Right lobe of liver (tissue), 6 donors: ENCODE measurements at regions not wholly inside any gene's neighbourhood (a gene's known extent, or its start where the extent isn't known, plus 50 kb on each side); places are given as distances from the start of the nearest gene placed in this dataset.

Experiments used
- ATAC-seq, 4 donors: fragments of 200-7000 bp; cut with Tn5 transposase; one replicate each; pipeline ENCODE4 v1.9.1; 2020; ENCODE audit warnings: mild to moderate bottlenecking in 4 of 4, moderate library complexity in 4 of 4
- DNase-seq, 3 donors: peaks; one replicate each; pipeline ENCODE4 v3.0.0-alpha.2; 2020
- H3K27ac ChIP-seq, 3 donors: fragments of 200-600 bp; one replicate each; pipeline ENCODE4 v1.8.0; 2022
- H3K27me3 ChIP-seq, 2 donors: fragments of 200-600 bp; one replicate each; pipeline ENCODE4 v1.8.0; 2022
- H3K36me3 ChIP-seq, 4 donors: fragments of 200-600 bp; sonication (generic) in 1 of 4; one replicate each; pipeline versions ENCODE4 v1.5.1 to v1.8.0; 2017 to 2022; ENCODE audit warnings: control low read depth in 1 of 4
- H3K4me1 ChIP-seq, 4 donors: fragments of 200-600 bp; sonication (generic) in 1 of 4; one replicate each; pipeline versions ENCODE4 v1.5.1 to v1.8.0; 2017 to 2022; ENCODE audit warnings: control low read depth in 1 of 4
- H3K4me3 ChIP-seq, 3 donors: fragments of 200-600 bp; one replicate each; pipeline ENCODE4 v1.8.0; 2022
- H3K9me3 ChIP-seq, 4 donors: fragments of 200-600 bp; sonication (generic) in 1 of 4; one replicate each; pipeline versions ENCODE4 v1.5.1 to v1.8.0; 2017 to 2022; ENCODE audit warnings: control low read depth in 1 of 4
- CTCF ChIP-seq, 4 donors: fragments of 200-600 bp in 3 of 4; fragments of 450-650 bp in 1 of 4; IDR thresholded peaks; one replicate each; pipeline versions ENCODE4 v1.5.1 to v1.8.0; 2016 to 2022; ENCODE audit warnings: antibody characterized with exemption in 4 of 4, mild to moderate bottlenecking in 2 of 4
- POLR2A ChIP-seq: fragments of 450-650 bp; IDR thresholded peaks from one replicate; pipeline ENCODE4 v1.6.1; 2017; ENCODE audit warnings: antibody characterized with exemption, mild to moderate bottlenecking
- WGBS: methylation state at CpG from one replicate; pipeline ENCODE4 v1.1.6; 2018; ENCODE audit warnings: low coverage, low lambda C conversion rate; ENCODE audit not compliant: insufficient coverage; ENCODE audit errors: missing lambda C conversion rate; 5-methylcytosine and 5-hydroxymethylcytosine counted together
- intact Hi-C, 2 donors: fragments of 100-400 bp; cut with DNase I; formaldehyde crosslinking; loops; one replicate each; pipeline versions ENCODE4 v1.11.2 to v1.14.1; 2022
- donor health status: DM: no; HTN: yes; CAD: no.
- donor health status: DM: no; HTN: no; CAD: no.
- donor health status: DM: no; HTN: no; CAD: no.
- donor health status: DM: no; HTN: yes; CAD: no.
- donor health status: DM: no; HTN: yes; CAD: no.

GRCh38 chr11:29781268-29781667, 235.6 kb downstream of the KCNA4 start:
- Histone ChIP-seq H3K9me3 (no peaks in the 10 kb centered on the region), H3K4me1 (no peaks in the 10 kb centered on the region), H3K4me3 (no peak overlapping the region), H3K36me3 (no peaks in the 10 kb centered on the region), H3K27me3 (no peaks in the 10 kb centered on the region), H3K27ac (no peak overlapping the region)
- ATAC-seq (no peak), DNase-seq (no peak)
- intact Hi-C loops: no loop called here
- 20% methylated on average over 1 of the region's 1 CpG for WGBS
- no peak for TF ChIP-seq CTCF (IDR thresholded peaks at IDR 0.05)

- Histone ChIP-seq H3K4me1 (no peaks in the 10 kb centered on the region), H3K27ac (no peak overlapping the region), H3K36me3 (no peaks in the 10 kb centered on the region), H3K27me3 (no peaks in the 10 kb centered on the region), H3K4me3 (no peak overlapping the region), H3K9me3 (no peaks in the 10 kb centered on the region)
- intact Hi-C loops: no loop called here
- ATAC-seq (no peak), DNase-seq (no peak)
- TF ChIP-seq POLR2A: no peak
- TF ChIP-seq CTCF (IDR thresholded peaks at IDR 0.05): no peak
- WGBS: 69% methylated on average over 7 of the region's 7 CpGs
These were observed 236.1 kb downstream of the KCNA4 start for GRCh38 chr11:29780756-29781155.

- intact Hi-C loops: no loop called here
- Histone ChIP-seq H3K27ac (no peak overlapping the region), H3K9me3 (no peaks in the 10 kb centered on the region), H3K27me3 (no peaks in the 10 kb centered on the region), H3K36me3 (no peaks in the 10 kb centered on the region), H3K4me3 (no peak overlapping the region), H3K4me1 (no peaks in the 10 kb centered on the region)
- TF ChIP-seq CTCF (IDR thresholded peaks at IDR 0.05) (no peak), POLR2A (no peak)
- ATAC-seq: peak in 1 of 4 donors; percentile 70
- 60% methylated on average over 4 of the region's 4 CpGs for WGBS
- DNase-seq: no peak
These were observed 243.1 kb downstream of the KCNA4 start for GRCh38 chr11:29773656-29774264.

GRCh38 chr11:29756871-29757270, 260.0 kb downstream of the KCNA4 start:
- intact Hi-C loops: no loop called here
- DNase-seq (no peak), ATAC-seq (no peak)
- Histone ChIP-seq H3K9me3 (no peaks in the 10 kb centered on the region), H3K4me1 (no peaks in the 10 kb centered on the region), H3K27ac (no peak overlapping the region), H3K4me3 (no peak overlapping the region), H3K27me3 (no peaks in the 10 kb centered on the region), H3K36me3 (no peaks in the 10 kb centered on the region)
- WGBS: 44% methylated on average over 1 of the region's 1 CpG
- TF ChIP-seq POLR2A (no peak), CTCF (IDR thresholded peaks at IDR 0.05) (no peak)

- no peaks in the 10 kb centered on the region for H3K36me3 ChIP-seq
- H3K4me1 ChIP-seq: no peaks in the 10 kb centered on the region
- intact Hi-C loops: no loop called here
- ATAC-seq (no peak), DNase-seq (no peak)
- WGBS: 46% methylated on average over 2 of the region's 4 CpGs
- no peaks in the 10 kb centered on the region for H3K9me3 ChIP-seq
- no peak overlapping the region for H3K27ac ChIP-seq
- H3K4me3 ChIP-seq: no peak overlapping the region
- TF ChIP-seq POLR2A: no peak
- no peak for TF ChIP-seq CTCF (IDR thresholded peaks at IDR 0.05)
- H3K27me3 ChIP-seq: no peaks in the 10 kb centered on the region
These were observed 261.4 kb downstream of the KCNA4 start for GRCh38 chr11:29755474-29755873.
